ENCODE measurements at regions not wholly inside any gene's neighbourhood (a gene's known extent, or its start where the extent isn't known, plus 50 kb on each side); places are given as distances from the start of the nearest gene placed in this dataset.

- no peak for DNase-seq (ENCODE audit: low spot score in 2 of 2)
- no peak for TF ChIP-seq POLR2A (IDR thresholded peaks at IDR 0.05)
- no peak for TF ChIP-seq CTCF (IDR thresholded peaks at IDR 0.05)
- no peak overlapping the region for H3K4me3 ChIP-seq (ENCODE audit: low read depth, poor library complexity, severe bottlenecking)
- 89 to 98% methylated on average over 3 of the region's 3 CpGs for WGBS, 2 donors
- intact Hi-C loops (cut with DNase I; ENCODE audit: low total_unique reads) = no loop called here
Measured at GRCh38 chr12:67877727-67878126, 111.5 kb upstream of the IFNG-AS1 start.

- no peak for DNase-seq (ENCODE audit: low spot score in 2 of 2)
- 81 to 88% methylated on average over 5 of the region's 5 CpGs for WGBS, 2 donors
- intact Hi-C loops (cut with DNase I; ENCODE audit: low total_unique reads) = no loop called here
- H3K4me3 ChIP-seq (ENCODE audit: low read depth, poor library complexity, severe bottlenecking) = no peak overlapping the region
- TF ChIP-seq POLR2A (IDR thresholded peaks at IDR 0.05) (no peak), CTCF (IDR thresholded peaks at IDR 0.05) (no peak)
Measured at GRCh38 chr12:67879937-67880336, 109.3 kb upstream of the IFNG-AS1 start.

- DNase-seq (ENCODE audit: low spot score in 2 of 2) = no peak
- intact Hi-C loops (cut with DNase I; ENCODE audit: low total_unique reads) = no loop called here
- TF ChIP-seq CTCF (IDR thresholded peaks at IDR 0.05) (no peak), POLR2A (IDR thresholded peaks at IDR 0.05) (no peak)
- WGBS, 2 donors = 53 to 55% methylated on average over 2 of the region's 2 CpGs
- H3K4me3 ChIP-seq (ENCODE audit: low read depth, poor library complexity, severe bottlenecking) = no peak overlapping the region
Measured at GRCh38 chr12:67881565-67881964, 107.7 kb upstream of the IFNG-AS1 start.

- 46 to 49% methylated on average over 2 of the region's 2 CpGs for WGBS, 2 donors
- no peak for DNase-seq (ENCODE audit: low spot score in 2 of 2)
- H3K4me3 ChIP-seq (ENCODE audit: low read depth, poor library complexity, severe bottlenecking) = no peak overlapping the region
- TF ChIP-seq POLR2A (IDR thresholded peaks at IDR 0.05) = no peak
- no peak for TF ChIP-seq CTCF (IDR thresholded peaks at IDR 0.05)
- intact Hi-C loops (cut with DNase I; ENCODE audit: low total_unique reads) = no loop called here
Measured at GRCh38 chr12:67884596-67884995, 104.7 kb upstream of the IFNG-AS1 start.

- intact Hi-C loops (cut with DNase I; ENCODE audit: low total_unique reads) = no loop called here
- TF ChIP-seq CTCF (IDR thresholded peaks at IDR 0.05) (no peak), POLR2A (IDR thresholded peaks at IDR 0.05) (no peak)
- H3K4me3 ChIP-seq (ENCODE audit: low read depth, poor library complexity, severe bottlenecking) = no peak overlapping the region
- WGBS, 2 donors = 40 to 43% methylated on average over 7 of the region's 7 CpGs
- DNase-seq (ENCODE audit: low spot score in 2 of 2) = no peak
Measured at GRCh38 chr12:67885375-67886169, 103.7 kb upstream of the IFNG-AS1 start.

GRCh38 chr12:67887065-67887464, 102.2 kb upstream of the IFNG-AS1 start:
- intact Hi-C loops (cut with DNase I; ENCODE audit: low total_unique reads) = no loop called here
- TF ChIP-seq POLR2A (IDR thresholded peaks at IDR 0.05) = no peak
- TF ChIP-seq CTCF (IDR thresholded peaks at IDR 0.05) = no peak
- H3K4me3 ChIP-seq (ENCODE audit: low read depth, poor library complexity, severe bottlenecking) = no peak overlapping the region

More at GRCh38 chr12:67887065-67887464, 102.2 kb upstream of the IFNG-AS1 start:
- DNase-seq (ENCODE audit: low spot score in 2 of 2) = no peak
